CD4-positive, alpha-beta T cell treated with Interleukin-15 for 4 hours (primary cell): ENCODE measurements at regions not wholly inside any gene's neighbourhood (a gene's known extent, or its start where the extent isn't known, plus 50 kb on each side); places are given as distances from the start of the nearest gene placed in this dataset.

Experiments
- DNase-seq: peaks from one replicate; pipeline ENCODE4 v3.0.0-alpha.2; 2020; ENCODE audit warnings: low spot score

DNA sequence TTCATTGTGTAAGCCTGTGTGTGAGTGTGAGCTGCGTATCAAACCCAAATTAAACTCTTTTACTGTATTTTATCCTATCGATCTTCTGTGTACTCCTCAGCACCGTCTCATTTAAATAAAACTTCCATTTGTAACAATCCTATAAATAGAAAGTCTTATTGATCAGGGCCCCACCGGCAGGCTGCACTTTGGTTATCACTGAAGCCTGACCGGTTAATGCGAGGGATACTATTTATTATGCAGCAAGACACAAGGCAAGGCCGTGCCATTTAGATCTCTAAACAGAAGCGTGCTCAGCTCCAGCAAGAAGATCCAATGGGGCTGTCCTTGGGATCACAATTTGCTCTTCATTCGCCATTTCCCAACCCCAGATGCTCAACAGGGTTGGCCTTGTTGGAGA is 252.6 kb upstream of the TSHZ3 start:
- no peak for DNase-seq

DNA sequence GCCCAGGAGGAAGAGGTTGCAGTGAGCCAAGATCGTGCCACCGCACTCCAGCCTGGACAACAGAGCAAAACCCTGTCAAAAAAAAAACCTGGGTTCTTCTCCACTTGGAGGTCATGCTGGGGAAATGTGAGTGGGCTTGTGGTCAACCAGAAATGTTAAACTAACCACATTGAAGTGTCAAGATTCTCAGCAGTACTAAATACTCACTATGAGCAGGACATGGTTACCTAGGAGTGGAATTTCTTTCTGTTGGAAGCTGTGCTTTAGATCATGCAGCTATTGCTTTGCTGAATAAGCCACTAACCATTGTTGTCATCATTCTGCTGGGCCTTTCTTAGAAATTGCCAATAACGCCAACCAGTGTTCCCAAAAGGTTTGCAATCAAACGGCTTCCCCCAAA is 253.3 kb upstream of the TSHZ3 start:
- DNase-seq, result no peak

DNA sequence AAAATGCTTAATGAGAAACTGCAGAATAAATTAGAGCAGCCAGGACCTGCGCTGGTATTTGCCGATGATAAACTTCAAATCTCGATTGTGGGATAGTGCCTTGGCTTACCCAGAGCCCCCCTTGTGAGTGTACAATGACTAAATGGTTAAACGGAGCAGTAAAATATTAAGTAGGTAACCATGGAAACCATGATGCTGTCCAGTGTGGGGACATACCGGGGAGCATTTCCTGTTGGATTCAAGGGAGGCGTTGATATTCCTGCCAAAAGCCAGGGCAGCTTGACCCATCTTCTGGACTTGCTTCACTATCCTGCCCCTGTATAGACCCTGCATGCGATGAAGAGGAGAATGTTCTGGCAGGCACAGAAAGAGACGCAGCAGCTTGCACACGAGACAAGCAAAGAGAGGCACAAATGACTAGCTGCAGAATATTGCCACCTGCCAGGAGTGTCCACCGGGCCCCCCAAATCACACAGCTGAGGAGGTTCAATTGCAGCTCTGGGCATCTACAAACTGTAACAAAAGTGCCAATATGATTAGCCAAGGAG is 255.3 kb upstream of the TSHZ3 start:
- no peak for DNase-seq

GRCh38 chr19:31610018-31610417 is 260.8 kb upstream of the TSHZ3 start:
- no peak for DNase-seq

DNA sequence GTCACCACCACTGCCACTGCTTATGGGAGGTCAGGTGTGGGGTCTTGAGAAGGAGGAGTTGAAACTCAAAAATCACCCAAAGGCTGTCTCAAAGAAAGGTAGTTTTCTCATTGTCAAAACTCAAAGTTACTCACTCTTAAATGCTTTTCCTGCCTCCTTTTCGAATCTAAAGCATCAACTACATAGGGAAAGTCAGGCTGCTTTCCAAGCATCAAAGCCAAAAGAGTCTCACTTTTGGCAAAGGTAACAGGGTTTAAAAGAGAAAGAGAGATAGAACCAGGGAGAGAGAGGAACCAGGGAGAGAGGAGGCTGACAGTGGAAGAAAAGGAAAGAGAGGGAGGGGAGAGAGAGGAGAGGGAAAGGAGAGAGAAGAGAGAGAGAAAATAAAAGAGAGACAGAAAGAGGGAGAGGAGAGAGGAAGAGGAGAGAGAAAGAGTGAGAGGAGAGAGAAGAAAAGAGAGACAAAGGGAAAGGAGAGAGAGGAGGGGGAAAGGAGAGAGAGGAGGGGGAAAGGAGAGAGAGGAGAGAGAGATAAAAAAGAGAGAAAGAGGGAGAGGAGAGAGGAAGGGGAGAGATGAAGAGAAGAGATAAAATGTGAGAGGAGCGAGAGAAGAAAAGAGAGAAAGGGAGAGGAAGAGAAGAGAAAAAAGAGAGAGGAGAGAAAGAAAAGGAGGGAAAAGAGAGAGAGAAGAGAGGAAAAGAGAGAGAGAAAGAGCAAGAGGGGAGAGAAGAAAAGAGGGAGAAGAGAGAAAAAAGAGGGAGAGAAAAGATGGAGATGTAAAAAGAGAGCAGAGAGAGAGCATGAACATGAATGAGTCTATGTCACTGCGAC is 262.0 kb upstream of the TSHZ3 start:
- DNase-seq, result no peak

- no peak for DNase-seq
Measured at GRCh38 chr19:31612873-31613272, 263.6 kb upstream of the TSHZ3 start.

GRCh38 chr19:31613683-31614219 is 264.5 kb upstream of the TSHZ3 start:
- no peak for DNase-seq

GRCh38 chr19:31616031-31616430 is 266.8 kb upstream of the TSHZ3 start:
- DNase-seq, result no peak

DNA sequence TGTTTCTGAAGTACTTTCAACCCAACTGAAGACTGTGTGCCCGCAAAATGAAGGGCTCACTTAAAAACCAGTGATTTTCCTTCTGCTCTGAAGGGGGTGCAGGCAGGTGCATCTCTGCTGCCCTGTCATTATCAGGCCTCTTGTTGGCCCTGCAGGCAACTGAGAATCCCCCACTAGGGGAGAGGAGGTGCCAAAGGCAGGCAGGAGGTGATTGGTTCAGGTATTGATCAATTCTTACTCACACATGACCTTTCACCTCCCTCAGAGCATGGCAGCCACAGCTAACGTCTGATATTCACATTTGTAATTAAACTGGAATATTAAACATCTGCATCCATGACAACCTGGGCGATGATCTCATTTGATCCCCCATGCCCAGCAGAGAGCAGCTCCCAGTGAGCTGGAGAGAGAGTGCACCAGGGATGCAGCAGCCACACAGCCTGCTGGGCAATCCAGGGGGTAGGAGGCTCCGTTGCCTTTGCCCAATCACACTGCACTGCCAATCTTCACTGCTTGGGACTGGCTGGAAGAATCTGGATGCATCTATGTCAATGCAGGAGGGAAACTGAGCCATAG is 267.9 kb upstream of the TSHZ3 start:
- no peak for DNase-seq

GRCh38 chr19:31625056-31625455 is 275.8 kb upstream of the TSHZ3 start:
- no peak for DNase-seq

DNA sequence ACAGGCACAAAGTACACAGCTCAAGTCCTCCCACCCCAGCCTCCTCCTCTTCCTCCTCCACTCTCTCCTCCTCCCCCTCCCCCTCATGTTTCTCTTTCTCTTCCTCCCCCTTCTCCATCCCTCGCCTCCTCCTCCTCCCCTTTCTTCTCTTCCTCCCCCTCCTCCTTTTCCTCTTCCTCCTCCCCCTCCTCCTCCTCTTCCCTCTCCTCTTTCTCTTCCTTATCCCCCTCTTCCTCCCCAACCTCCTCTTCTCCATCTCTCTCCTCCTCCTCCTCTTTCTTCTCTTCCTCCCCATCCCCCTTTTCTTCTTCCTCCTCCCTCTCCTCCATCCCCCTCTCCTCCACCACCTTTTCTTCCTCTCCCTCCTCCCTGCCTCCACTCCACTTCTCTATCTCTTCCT is 276.3 kb upstream of the TSHZ3 start:
- DNase-seq, result no peak

- DNase-seq, result no peak
Measured at GRCh38 chr19:31626941-31627340, 277.7 kb upstream of the TSHZ3 start.

DNA sequence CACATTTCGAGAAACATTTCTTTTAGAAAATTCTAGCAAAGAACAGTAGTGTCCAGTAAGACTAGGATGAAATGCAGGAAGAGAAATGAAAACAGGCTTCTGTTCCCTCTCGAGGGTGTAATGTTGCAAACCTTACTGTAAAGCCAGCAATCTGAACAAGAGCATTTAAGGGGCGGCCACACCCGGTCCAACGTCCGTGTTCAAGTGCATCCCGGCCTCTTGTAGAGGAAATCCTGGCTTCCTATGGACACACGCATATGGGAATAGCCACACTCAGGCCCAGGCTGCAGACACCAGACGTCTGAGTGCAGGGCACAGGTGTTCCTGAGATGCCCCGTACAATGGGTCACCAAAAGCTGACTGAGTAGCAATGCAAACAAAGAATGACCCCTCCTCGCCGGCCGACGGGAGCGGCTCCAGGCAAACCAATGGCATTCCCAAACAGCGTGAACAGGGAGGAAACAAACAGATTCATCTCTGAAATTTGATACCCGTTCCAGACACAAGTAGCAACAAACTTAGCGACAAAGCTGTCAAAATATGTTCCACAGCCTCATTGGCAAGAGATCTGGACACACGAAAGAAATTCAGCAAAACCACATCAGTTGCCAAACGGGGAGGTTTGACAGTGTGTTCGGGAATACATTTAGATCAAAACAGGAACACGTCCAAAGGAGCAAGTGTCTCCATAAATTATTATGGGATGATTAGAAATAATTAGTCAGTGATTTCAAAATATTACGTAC is 278.6 kb upstream of the TSHZ3 start:
- DNase-seq, result no peak

- no peak for DNase-seq
Measured at GRCh38 chr19:31629579-31630363, 280.5 kb upstream of the TSHZ3 start.

DNA sequence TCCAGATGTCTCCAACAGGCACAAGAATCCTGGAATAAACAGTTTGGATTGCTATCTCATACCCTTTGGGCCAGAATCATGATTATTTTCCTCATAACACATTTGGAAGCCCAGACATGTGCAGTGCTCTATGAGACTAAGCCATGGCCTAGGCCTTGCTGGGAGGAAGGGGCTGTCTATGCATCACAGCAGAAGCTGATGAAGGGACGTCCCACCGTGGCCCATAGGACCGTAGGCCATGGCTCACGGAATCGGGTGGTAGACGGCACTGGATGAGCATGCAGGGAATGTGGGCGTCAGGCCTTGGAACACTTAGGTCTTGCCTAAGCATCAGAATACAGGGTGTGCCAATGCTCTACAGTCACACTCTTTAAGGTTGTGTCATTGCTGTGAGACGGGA is 283.8 kb upstream of the TSHZ3 start:
- no peak for DNase-seq

DNA sequence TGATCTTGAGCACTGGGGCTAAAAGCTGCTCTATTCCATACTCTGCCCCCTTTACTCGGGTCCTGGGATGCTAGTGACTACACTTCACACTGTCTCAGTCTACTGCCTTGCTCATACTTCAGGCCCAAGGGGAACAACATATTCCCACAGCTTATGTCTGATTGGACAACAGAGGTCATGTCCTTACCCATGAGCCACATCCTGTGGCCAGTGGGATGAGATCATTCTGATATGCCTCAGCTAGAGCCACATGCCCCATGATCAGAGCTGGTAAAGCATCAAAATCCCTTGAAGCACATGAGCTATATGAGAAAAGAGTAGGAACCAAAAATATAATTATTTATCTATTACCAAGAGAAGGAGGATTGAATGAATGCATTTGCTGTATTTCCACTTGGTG is 290.1 kb upstream of the TSHZ3 start:
- no peak for DNase-seq

DNA sequence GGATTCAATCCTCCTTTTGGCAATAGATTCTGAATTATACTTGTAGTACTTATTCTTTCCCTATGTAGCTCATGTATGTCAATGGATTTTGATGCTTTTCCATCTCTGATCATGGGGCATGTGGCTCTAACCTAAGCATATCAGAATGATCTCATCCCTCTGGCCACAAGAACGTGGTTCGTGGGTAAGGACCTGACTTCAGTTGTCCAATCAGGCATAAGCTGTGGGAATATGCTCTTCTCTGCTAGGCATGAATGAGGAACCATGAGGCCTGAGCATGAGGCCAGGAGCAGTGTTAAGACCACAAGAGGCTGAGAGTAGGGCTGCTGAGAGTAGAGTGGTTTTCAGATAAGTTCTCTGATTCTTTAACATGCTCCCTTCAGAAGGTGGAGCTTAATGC is 292.4 kb upstream of the TSHZ3 start:
- DNase-seq, result no peak

DNA sequence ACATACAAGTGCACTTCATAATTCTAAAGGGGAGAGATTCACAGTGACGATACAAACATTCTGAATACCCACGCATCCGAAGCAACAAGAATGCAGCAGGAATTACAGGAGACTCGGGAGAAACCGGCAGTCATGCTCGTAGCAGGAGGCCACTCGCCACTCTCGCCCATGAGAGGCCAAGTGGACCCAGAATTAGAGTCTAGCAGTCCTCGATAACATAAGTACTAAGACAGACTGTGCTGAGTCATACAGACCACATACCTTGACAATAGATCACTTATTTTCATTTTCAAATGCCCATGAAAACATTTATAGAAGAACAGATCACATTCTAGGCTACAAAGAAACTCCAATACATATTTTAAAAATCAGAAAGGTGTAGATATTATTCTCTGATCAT is 299.1 kb upstream of the TSHZ3 start:
- DNase-seq, result no peak

DNA sequence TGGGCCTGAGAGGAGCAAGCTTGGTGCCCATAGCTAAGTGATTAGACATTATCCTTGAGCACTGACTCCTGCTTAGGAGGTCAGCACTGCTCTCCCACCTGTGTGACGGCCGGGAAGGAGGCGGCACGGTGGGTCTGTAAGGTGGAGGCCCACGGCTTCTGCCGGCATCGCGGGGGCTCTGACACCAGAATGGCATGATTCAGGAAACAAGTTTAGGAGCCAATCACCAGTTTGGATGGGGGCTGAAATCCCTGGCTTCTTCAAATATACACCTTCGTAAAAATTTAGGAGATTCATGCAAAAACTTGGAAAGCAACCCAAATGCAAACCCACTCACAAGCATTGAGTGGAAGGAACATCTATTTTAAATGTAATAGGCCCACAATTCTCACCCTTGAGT is 307.3 kb upstream of the TSHZ3 start:
- no peak for DNase-seq

GRCh38 chr19:31658993-31659896 is 310.0 kb upstream of the TSHZ3 start:
- DNase-seq, result no peak

DNA sequence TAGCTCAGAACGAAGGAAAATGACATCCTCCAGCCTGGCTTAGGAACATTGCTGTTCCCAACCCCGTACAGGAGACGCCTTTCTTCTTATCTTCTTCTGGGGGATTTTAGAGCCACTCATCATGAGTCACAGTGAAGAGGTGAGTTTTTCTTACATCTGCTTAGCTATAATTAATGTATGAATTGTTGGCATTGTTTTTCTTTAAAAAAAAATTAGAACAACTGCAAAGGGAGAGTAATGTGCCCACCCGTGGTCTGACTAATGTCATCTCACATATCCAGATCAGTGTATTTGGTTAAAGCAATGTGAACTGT is 310.6 kb upstream of the TSHZ3 start:
- no peak for DNase-seq
